ENCODE measurements at regions not wholly inside any gene's neighbourhood (a gene's known extent, or its start where the extent isn't known, plus 50 kb on each side); places are given as distances from the start of the nearest gene placed in this dataset.

GRCh38 chr3:177724020-177724638 lies 526.8 kb upstream of the TBL1XR1 start:
- TF ChIP-seq, protein P1, sequence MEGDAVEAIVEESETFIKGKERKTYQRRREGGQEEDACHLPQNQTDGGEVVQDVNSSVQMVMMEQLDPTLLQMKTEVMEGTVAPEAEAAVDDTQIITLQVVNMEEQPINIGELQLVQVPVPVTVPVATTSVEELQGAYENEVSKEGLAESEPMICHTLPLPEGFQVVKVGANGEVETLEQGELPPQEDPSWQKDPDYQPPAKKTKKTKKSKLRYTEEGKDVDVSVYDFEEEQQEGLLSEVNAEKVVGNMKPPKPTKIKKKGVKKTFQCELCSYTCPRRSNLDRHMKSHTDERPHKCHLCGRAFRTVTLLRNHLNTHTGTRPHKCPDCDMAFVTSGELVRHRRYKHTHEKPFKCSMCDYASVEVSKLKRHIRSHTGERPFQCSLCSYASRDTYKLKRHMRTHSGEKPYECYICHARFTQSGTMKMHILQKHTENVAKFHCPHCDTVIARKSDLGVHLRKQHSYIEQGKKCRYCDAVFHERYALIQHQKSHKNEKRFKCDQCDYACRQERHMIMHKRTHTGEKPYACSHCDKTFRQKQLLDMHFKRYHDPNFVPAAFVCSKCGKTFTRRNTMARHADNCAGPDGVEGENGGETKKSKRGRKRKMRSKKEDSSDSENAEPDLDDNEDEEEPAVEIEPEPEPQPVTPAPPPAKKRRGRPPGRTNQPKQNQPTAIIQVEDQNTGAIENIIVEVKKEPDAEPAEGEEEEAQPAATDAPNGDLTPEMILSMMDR (IDR thresholded peaks at IDR 0.05): no peak
- no peak for TF ChIP-seq POLR2A (IDR thresholded peaks at IDR 0.05)
- TF ChIP-seq POLR2AphosphoS5 (IDR thresholded peaks at IDR 0.05): no peak

Measured in breast epithelium (tissue), 3 donors.